ENCODE measurements at regions not wholly inside any gene's neighbourhood (a gene's known extent, or its start where the extent isn't known, plus 50 kb on each side); places are given as distances from the start of the nearest gene placed in this dataset.

GRCh38 chr1:221308534-221309511 is 429.6 kb downstream of the HLX start:
- CTCF ChIA-PET: interaction anchor here (1.3 kb wide), 1 partner anchor 45 kb away, joined by 3 read pairs; no protein-coding TSS in a partner anchor
- no peaks in the 10 kb centered on the region for H3K36me3 ChIP-seq (ENCODE audit: control insufficient read depth, insufficient read depth, low read length)
- DNase-seq (ENCODE audit: low read depth): no peak

GRCh38 chr1:221309723-221310122 is 430.5 kb downstream of the HLX start:
- Histone ChIP-seq H3K36me3 (ENCODE audit: control insufficient read depth, insufficient read depth, low read length) (no peaks in the 10 kb centered on the region), H3K27me3 (ENCODE audit: control insufficient read depth, insufficient read depth, low read length) (0 out of 2 replicates have a peak, but pooled peaks cover 1% of the 10 kb centered on the region), H3K4me3 (ENCODE audit: low read depth, low read length) (no peak overlapping the region)
- CTCF ChIA-PET: interaction anchor here (1.3 kb wide), 1 partner anchor 45 kb away, joined by 3 read pairs; no protein-coding TSS in a partner anchor
- POLR2A ChIA-PET: no interaction called here
- no peak for DNase-seq (ENCODE audit: low read depth)
- no peak for TF ChIP-seq CTCF (IDR thresholded peaks at IDR 0.05; ENCODE audit: insufficient read depth, low read depth, low read length)

More at GRCh38 chr1:221308534-221309511, 429.6 kb downstream of the HLX start:
- POLR2A ChIA-PET: no interaction called here
- Histone ChIP-seq H3K27me3 (ENCODE audit: control insufficient read depth, insufficient read depth, low read length) (0 out of 2 replicates have a peak, but pooled peaks cover 1% of the 10 kb centered on the region), H3K4me3 (ENCODE audit: low read depth, low read length) (no peak overlapping the region)
- no peak for TF ChIP-seq CTCF (IDR thresholded peaks at IDR 0.05; ENCODE audit: insufficient read depth, low read depth, low read length)

- TF ChIP-seq CTCF (IDR thresholded peaks at IDR 0.05; ENCODE audit: insufficient read depth, low read depth, low read length): no peak
- CTCF ChIA-PET: interaction anchor here (0.9 kb wide), 1 partner anchor 11 kb away, joined by 3 read pairs; no protein-coding TSS in a partner anchor
- POLR2A ChIA-PET: no interaction called here
Measured at GRCh38 chr1:221310180-221310579, 430.9 kb downstream of the HLX start.

GRCh38 chr1:221315330-221315729 is 426.6 kb downstream of the DUSP10 start:
- ChIA-PET CTCF (interaction anchor here (0.5 to 1.5 kb wide), 4 partner anchors 10 to 378 kb away, joined by 3 to 4 read pairs (median 4); no protein-coding TSS in a partner anchor), POLR2A (interaction anchor here (0.6 kb wide), 1 partner anchor 218 kb away, joined by 4 read pairs; no protein-coding TSS in a partner anchor)
- DNase-seq (ENCODE audit: low read depth): peak; percentile 28
- H3K4me3 ChIP-seq (ENCODE audit: low read depth, low read length): no peak overlapping the region
- no peaks in the 10 kb centered on the region for H3K36me3 ChIP-seq (ENCODE audit: control insufficient read depth, insufficient read depth, low read length)
- no peak for TF ChIP-seq CTCF (IDR thresholded peaks at IDR 0.05; ENCODE audit: insufficient read depth, low read depth, low read length)
- H3K27me3 ChIP-seq (ENCODE audit: control insufficient read depth, insufficient read depth, low read length): no peaks in the 10 kb centered on the region; the same call in 1 of the 2 replicates

More at GRCh38 chr1:221310180-221310579, 430.9 kb downstream of the HLX start:
- Histone ChIP-seq H3K36me3 (ENCODE audit: control insufficient read depth, insufficient read depth, low read length) (no peaks in the 10 kb centered on the region), H3K27me3 (ENCODE audit: control insufficient read depth, insufficient read depth, low read length) (0 out of 2 replicates have a peak, but pooled peaks cover 1% of the 10 kb centered on the region), H3K4me3 (ENCODE audit: low read depth, low read length) (no peak overlapping the region)
- DNase-seq (ENCODE audit: low read depth): no peak

- TF ChIP-seq CTCF (IDR thresholded peaks at IDR 0.05; ENCODE audit: insufficient read depth, low read depth, low read length): no peak
- DNase-seq (ENCODE audit: low read depth): peak; percentile 47
- POLR2A ChIA-PET: no interaction called here
- CTCF ChIA-PET: interaction anchor here (0.6 kb wide), 1 partner anchor 12 kb away, joined by 3 read pairs; no protein-coding TSS in a partner anchor
- H3K27me3 ChIP-seq (ENCODE audit: control insufficient read depth, insufficient read depth, low read length): no peaks in the 10 kb centered on the region; the same call in 1 of the 2 replicates
- H3K4me3 ChIP-seq (ENCODE audit: low read depth, low read length): no peak overlapping the region
- no peaks in the 10 kb centered on the region for H3K36me3 ChIP-seq (ENCODE audit: control insufficient read depth, insufficient read depth, low read length)
Measured at GRCh38 chr1:221316491-221317056, 425.3 kb downstream of the DUSP10 start.

Data from BJ (cell line).